ENCODE measurements at regions not wholly inside any gene's neighbourhood (a gene's known extent, or its start where the extent isn't known, plus 50 kb on each side); places are given as distances from the start of the nearest gene placed in this dataset.

GRCh38 chr19:28838909-28839308 is 374.0 kb downstream of the UQCRFS1 start:
- H3K27ac ChIP-seq, result no peak overlapping the region
- TF ChIP-seq CTCF (IDR thresholded peaks at IDR 0.05), result no peak
- no peak overlapping the region for H3K4me3 ChIP-seq
- DNase-seq (ENCODE audit: low spot score), result no peak

- Histone ChIP-seq H3K4me3 (no peak overlapping the region), H3K27ac (no peak overlapping the region)
- no peak for TF ChIP-seq CTCF (IDR thresholded peaks at IDR 0.05)
- no peak for DNase-seq (ENCODE audit: low spot score)
Measured at GRCh38 chr19:28836421-28836820, 376.5 kb downstream of the UQCRFS1 start.

GRCh38 chr19:28834996-28835395 is 378.0 kb downstream of the UQCRFS1 start:
- no peak for TF ChIP-seq CTCF (IDR thresholded peaks at IDR 0.05)
- no peak for DNase-seq (ENCODE audit: low spot score)
- H3K27ac ChIP-seq, result no peak overlapping the region

GRCh38 chr19:28831462-28831861 is 381.5 kb downstream of the UQCRFS1 start:
- no peak for DNase-seq (ENCODE audit: low spot score)
- no peak overlapping the region for H3K4me3 ChIP-seq
- TF ChIP-seq CTCF (IDR thresholded peaks at IDR 0.05), result no peak
- H3K27ac ChIP-seq, result no peak overlapping the region

More at GRCh38 chr19:28834996-28835395, 378.0 kb downstream of the UQCRFS1 start:
- H3K4me3 ChIP-seq, result no peak overlapping the region

GRCh38 chr19:28829762-28830161 is 383.2 kb downstream of the UQCRFS1 start:
- TF ChIP-seq CTCF (IDR thresholded peaks at IDR 0.05), result no peak
- Histone ChIP-seq H3K4me3 (no peak overlapping the region), H3K27ac (no peak overlapping the region)
- DNase-seq (ENCODE audit: low spot score), result no peak

- Histone ChIP-seq H3K4me3 (no peak overlapping the region), H3K27ac (no peak overlapping the region)
- TF ChIP-seq CTCF (IDR thresholded peaks at IDR 0.05), result no peak
- DNase-seq (ENCODE audit: low spot score), result no peak
Measured at GRCh38 chr19:28829359-28829758, 383.6 kb downstream of the UQCRFS1 start.

- TF ChIP-seq CTCF (IDR thresholded peaks at IDR 0.05), result no peak
- Histone ChIP-seq H3K4me3 (no peak overlapping the region), H3K27ac (no peak overlapping the region)
- no peak for DNase-seq (ENCODE audit: low spot score)
Measured at GRCh38 chr19:28828276-28828870, 384.6 kb downstream of the UQCRFS1 start.

Data from coronary artery (tissue), 2 donors.